CD4-positive, alpha-beta T cell (primary cell): ENCODE measurements at regions not wholly inside any gene's neighbourhood (a gene's known extent, or its start where the extent isn't known, plus 50 kb on each side); places are given as distances from the start of the nearest gene placed in this dataset.

Experiments
- ATAC-seq: fragments of 200-7000 bp; cut with Tn5 transposase; one replicate; pipeline ENCODE4 v1.10.0; 2022; ENCODE audit warnings: mild to moderate bottlenecking; ENCODE audit not compliant: poor library complexity
- CTCF ChIA-PET: fragments of 350-600 bp; sonication (Branson Sonifier 250); formaldehyde crosslinking; loops from one replicate; lab custom pipeline; 2021; ENCODE audit warnings: antibody characterized with exemption, inconsistent platforms; lab: Charles Lee
- POLR2A ChIA-PET: fragments of 350-600 bp; sonication (Branson Sonifier 250); formaldehyde crosslinking; loops from one replicate; lab custom pipeline; 2021; ENCODE audit warnings: antibody characterized with exemption, inconsistent platforms; lab: Charles Lee
- DNase-seq, 14 experiments: peaks; one replicate each; pipeline ENCODE4 v3.0.0-alpha.2; 2013 to 2020; ENCODE audit warnings: mixed read lengths in 2 of 14
- H3K27ac ChIP-seq, 2 donors: one replicate each; pipeline versions ENCODE4 v1.5.1 to v1.7.0; 2013; ENCODE audit warnings: low read length in 2 of 2, low read depth in 1 of 2, mild to moderate bottlenecking in 1 of 2
- H3K27me3 ChIP-seq, 2 experiments: 1 replicate in 1 of 2; 2 replicates in 1 of 2; pipeline versions ENCODE4 v1.6.1 to v1.7.0; 2013; ENCODE audit warnings: low read length in 2 of 2, control low read depth in 1 of 2, mild to moderate bottlenecking in 1 of 2, moderate library complexity in 1 of 2; ENCODE audit not compliant: insufficient read depth in 2 of 2, control insufficient read depth in 1 of 2
- H3K36me3 ChIP-seq: one replicate; pipeline ENCODE4 v1.6.1; 2013; ENCODE audit warnings: low read length, control low read depth; ENCODE audit not compliant: insufficient read depth
- H3K4me1 ChIP-seq: one replicate; pipeline ENCODE4 v1.6.1; 2013; ENCODE audit warnings: low read length, control low read depth; ENCODE audit not compliant: insufficient read depth
- H3K4me3 ChIP-seq: one replicate; pipeline ENCODE4 v1.5.1; 2013; ENCODE audit warnings: mild to moderate bottlenecking, low read length, moderate library complexity
- H3K9me3 ChIP-seq, 2 experiments: 1 replicate in 1 of 2; 2 replicates in 1 of 2; pipeline versions ENCODE4 v1.6.1 to v1.7.0; 2013; ENCODE audit warnings: low read length in 2 of 2, mild to moderate bottlenecking in 2 of 2, control low read depth in 1 of 2, moderate library complexity in 1 of 2; ENCODE audit not compliant: control insufficient read depth in 1 of 2, insufficient read depth in 1 of 2
- H3K27ac Mint-ChIP-seq: one replicate; pipeline ENCODE4 v1.8.0; 2020; ENCODE audit warnings: mixed read lengths
- H3K27me3 Mint-ChIP-seq: one replicate; pipeline ENCODE4 v1.8.0; 2021; ENCODE audit warnings: mixed read lengths
- H3K36me3 Mint-ChIP-seq: one replicate; pipeline ENCODE4 v1.8.0; 2021; ENCODE audit warnings: low read depth, mixed read lengths
- H3K4me1 Mint-ChIP-seq: one replicate; pipeline ENCODE4 v1.8.0; 2021; ENCODE audit warnings: low read depth, mixed read lengths
- H3K4me3 Mint-ChIP-seq: one replicate; pipeline ENCODE4 v1.8.0; 2020; ENCODE audit warnings: mild to moderate bottlenecking, mixed read lengths
- H3K9me3 Mint-ChIP-seq: one replicate; pipeline ENCODE4 v1.8.0; 2020; ENCODE audit warnings: mixed read lengths
- intact Hi-C, 2 experiments: fragments of 100-400 bp; cut with DNase I in 1 of 2; cut with micrococcal nuclease in 1 of 2; formaldehyde crosslinking; loops; one replicate each; pipeline versions ENCODE4 v1.15.1 to v1.9.0; 2023 to 2025; cut with DNase I, micrococcal nuclease
- TF ChIP-seq, protein P1 (sequence below): fragments of 200-600 bp; IDR thresholded peaks from one replicate; pipeline ENCODE4 v1.8.0; 2022; ENCODE audit warnings: antibody characterized with exemption, mild to moderate bottlenecking

DNA sequence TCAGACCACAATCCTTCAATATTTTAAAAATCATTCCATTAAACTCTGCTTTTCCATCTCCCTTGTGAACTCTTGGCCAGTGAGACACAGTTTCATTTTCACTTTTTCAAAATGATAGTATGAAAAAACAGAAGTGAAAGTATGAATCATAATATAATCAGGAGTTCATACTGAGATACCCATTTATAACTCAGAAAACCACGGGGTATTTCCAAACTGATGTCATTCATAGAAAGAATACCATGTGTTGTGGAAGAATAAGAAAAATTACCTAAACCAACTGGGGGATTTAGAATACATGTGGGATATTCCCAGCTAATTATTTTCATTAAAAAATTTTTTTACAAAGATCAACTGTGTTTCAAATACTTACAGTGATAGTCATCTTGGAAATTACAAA is 149.9 kb downstream of the MRPL39 start:
- Histone ChIP-seq H3K27ac (peak overlapping the region; percentile 26 to 63), H3K9me3 (no peaks in the 10 kb centered on the region), H3K4me3 (peak overlapping the region; percentile 38), H3K36me3 (no peaks in the 10 kb centered on the region), H3K27me3 (no peaks in the 10 kb centered on the region), H3K4me1 (peaks cover 11% of the 10 kb centered on the region)
- intact Hi-C loops = loop anchor here in 1 of 2 experiments (5.0 to 10.0 kb wide), 2 partner anchors 115 to 277 kb away; partner anchors contain the start of genes ATP5PF and GABPA
- ChIA-PET POLR2A (no interaction called here), CTCF (no interaction called here)
- peak overlapping the region; percentile 76 for H3K4me3 Mint-ChIP-seq
- no peaks in the 10 kb centered on the region for H3K9me3 Mint-ChIP-seq
- peak in 3 of 14 experiments; percentile 81 to 86 (median 83) for DNase-seq
- no peaks in the 10 kb centered on the region for H3K36me3 Mint-ChIP-seq
- peak overlapping the region; percentile 73 for H3K27ac Mint-ChIP-seq
- ATAC-seq = peak; percentile 90
- peaks cover 24% of the 10 kb centered on the region for H3K4me1 Mint-ChIP-seq
- no peaks in the 10 kb centered on the region for H3K27me3 Mint-ChIP-seq
- TF ChIP-seq, protein P1, sequence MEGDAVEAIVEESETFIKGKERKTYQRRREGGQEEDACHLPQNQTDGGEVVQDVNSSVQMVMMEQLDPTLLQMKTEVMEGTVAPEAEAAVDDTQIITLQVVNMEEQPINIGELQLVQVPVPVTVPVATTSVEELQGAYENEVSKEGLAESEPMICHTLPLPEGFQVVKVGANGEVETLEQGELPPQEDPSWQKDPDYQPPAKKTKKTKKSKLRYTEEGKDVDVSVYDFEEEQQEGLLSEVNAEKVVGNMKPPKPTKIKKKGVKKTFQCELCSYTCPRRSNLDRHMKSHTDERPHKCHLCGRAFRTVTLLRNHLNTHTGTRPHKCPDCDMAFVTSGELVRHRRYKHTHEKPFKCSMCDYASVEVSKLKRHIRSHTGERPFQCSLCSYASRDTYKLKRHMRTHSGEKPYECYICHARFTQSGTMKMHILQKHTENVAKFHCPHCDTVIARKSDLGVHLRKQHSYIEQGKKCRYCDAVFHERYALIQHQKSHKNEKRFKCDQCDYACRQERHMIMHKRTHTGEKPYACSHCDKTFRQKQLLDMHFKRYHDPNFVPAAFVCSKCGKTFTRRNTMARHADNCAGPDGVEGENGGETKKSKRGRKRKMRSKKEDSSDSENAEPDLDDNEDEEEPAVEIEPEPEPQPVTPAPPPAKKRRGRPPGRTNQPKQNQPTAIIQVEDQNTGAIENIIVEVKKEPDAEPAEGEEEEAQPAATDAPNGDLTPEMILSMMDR = no peak

DNA sequence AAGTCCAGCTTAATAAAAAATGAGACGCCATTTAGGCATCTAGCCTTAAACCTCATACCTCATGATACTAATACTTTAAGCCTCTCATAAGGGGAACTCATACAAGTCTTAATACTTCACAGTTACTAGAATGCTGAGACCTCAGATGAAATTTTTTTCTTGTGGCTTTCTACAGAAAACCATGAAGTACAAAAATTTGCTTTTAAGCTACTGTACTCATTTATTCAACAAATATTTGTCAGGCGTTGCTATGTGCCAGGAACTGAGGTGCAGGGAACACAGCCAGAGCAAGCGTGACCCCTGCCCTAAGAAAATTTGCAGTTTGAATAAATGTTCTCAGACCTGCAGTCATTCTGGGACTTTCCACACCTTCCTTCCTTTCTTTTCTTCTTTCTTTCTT is 150.6 kb downstream of the MRPL39 start:
- Histone ChIP-seq H3K36me3 (no peaks in the 10 kb centered on the region), H3K27ac (peak overlapping the region; percentile 26 to 63), H3K9me3 (no peaks in the 10 kb centered on the region), H3K27me3 (no peaks in the 10 kb centered on the region), H3K4me1 (peaks cover 11% of the 10 kb centered on the region), H3K4me3 (peak overlapping the region; percentile 38)
- DNase-seq (peak in 3 of 14 experiments; percentile 23 to 63 (median 54)), ATAC-seq (no peak)
- Mint-ChIP-seq H3K4me1 (peaks cover 24% of the 10 kb centered on the region), H3K9me3 (no peaks in the 10 kb centered on the region), H3K36me3 (no peaks in the 10 kb centered on the region), H3K4me3 (peak overlapping the region; percentile 7), H3K27ac (peak overlapping the region; percentile 73), H3K27me3 (no peaks in the 10 kb centered on the region)
- CTCF ChIA-PET = no interaction called here
- intact Hi-C loops = loop anchor here in 1 of 2 experiments (5.0 to 10.0 kb wide), 2 partner anchors 116 to 278 kb away; partner anchors contain the start of genes ATP5PF and GABPA
- TF ChIP-seq, protein P1 = no peak
- POLR2A ChIA-PET = interaction anchor here (0.7 kb wide), 1 partner anchor 278 kb away, joined by 3 read pairs; the partner anchor contains the start of genes ATP5PF and GABPA

DNA sequence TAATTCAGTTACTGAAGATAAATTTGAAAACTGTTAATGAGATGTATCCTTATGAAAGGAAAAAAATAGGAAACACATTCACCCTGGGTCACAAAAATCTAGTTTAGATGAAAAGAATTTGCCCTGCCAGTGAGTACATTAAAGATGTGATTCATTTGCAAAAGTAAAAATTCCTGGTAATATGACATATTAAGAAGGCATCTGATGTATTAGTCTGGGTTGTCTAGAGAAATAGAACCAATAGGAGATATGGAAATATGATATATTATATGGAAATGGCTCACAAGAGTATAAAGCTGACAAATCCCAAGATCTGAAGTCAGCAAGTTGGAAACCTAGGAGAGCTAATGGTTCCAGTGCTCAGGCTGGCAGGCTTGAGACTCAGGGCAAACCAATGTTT is 153.8 kb downstream of the MRPL39 start:
- peaks cover 11% of the 10 kb centered on the region for H3K4me1 ChIP-seq
- peaks cover 17% of the 10 kb centered on the region for H3K4me1 Mint-ChIP-seq
- H3K36me3 Mint-ChIP-seq = no peaks in the 10 kb centered on the region
- no peaks in the 10 kb centered on the region for H3K27me3 ChIP-seq
- POLR2A ChIA-PET = no interaction called here
- H3K27ac ChIP-seq = no peak overlapping the region
- H3K36me3 ChIP-seq = no peaks in the 10 kb centered on the region
- intact Hi-C loops = loop anchor here in 1 of 2 experiments (10.0 kb wide), 1 partner anchor 281 kb away; the partner anchor contains the start of genes ATP5PF and GABPA
- DNase-seq = no peak
- CTCF ChIA-PET = no interaction called here
- no peak overlapping the region for H3K27ac Mint-ChIP-seq
- no peak for ATAC-seq
- no peaks in the 10 kb centered on the region for H3K27me3 Mint-ChIP-seq
- TF ChIP-seq, protein P1 = no peak
- no peaks in the 10 kb centered on the region for H3K9me3 Mint-ChIP-seq
- no peak overlapping the region for H3K4me3 ChIP-seq
- H3K9me3 ChIP-seq = peaks cover 0 to 3% of the 10 kb centered on the region in 2 experiments
- no peak overlapping the region for H3K4me3 Mint-ChIP-seq
